A673 (cell line): ENCODE measurements at regions not wholly inside any gene's neighbourhood (a gene's known extent, or its start where the extent isn't known, plus 50 kb on each side); places are given as distances from the start of the nearest gene placed in this dataset.

Experiments
- BruUV-seq: library from RNA; stranded (reverse); fragments of 400-500 nt; replicated peaks from 2 replicates; lab custom pipeline; 2021; lab: Mats Ljungman, UMichigan
- CTCF ChIA-PET: fragments of 300-600 bp; sonication (Branson Sonifier 250); formaldehyde crosslinking; loops from one replicate; lab custom pipeline; 2022; ENCODE audit warnings: antibody characterized with exemption; lab: Charles Lee
- POLR2A ChIA-PET: fragments of 300-600 bp; sonication (Branson Sonifier 250); formaldehyde crosslinking; loops from one replicate; lab custom pipeline; 2022; ENCODE audit warnings: antibody characterized with exemption; ENCODE audit not compliant: low non-redundant PET; lab: Charles Lee
- DNase-seq: peaks from one replicate; pipeline ENCODE4 v3.0.0-alpha.2; 2015; ENCODE audit warnings: low spot score
- H3K27ac ChIP-seq: fragments of 200-600 bp; sonication (generic); 2 replicates; pipeline ENCODE4 v1.5.1; 2016; ENCODE audit warnings: mixed run types, low read depth, mild to moderate bottlenecking, mixed read lengths, antibody characterized with exemption, low read length; ENCODE audit not compliant: poor library complexity, severe bottlenecking
- H3K27me3 ChIP-seq: fragments of 200-600 bp; sonication (generic); replicated peaks from 2 replicates; pipeline ENCODE4 v1.6.1; 2017; ENCODE audit warnings: mixed run types, low read depth, mild to moderate bottlenecking, mixed read lengths, antibody characterized with exemption, low read length; ENCODE audit not compliant: insufficient read depth, poor library complexity
- H3K36me3 ChIP-seq: fragments of 200-600 bp; sonication (generic); 2 replicates; pipeline ENCODE4 v1.6.1; 2016; ENCODE audit warnings: mixed run types, mild to moderate bottlenecking, mixed read lengths, antibody characterized with exemption, low read length; ENCODE audit not compliant: insufficient read depth, poor library complexity, severe bottlenecking
- H3K4me1 ChIP-seq: fragments of 200-600 bp; sonication (generic); 2 replicates; pipeline ENCODE4 v1.6.1; 2017; ENCODE audit warnings: mixed run types, mild to moderate bottlenecking, mixed read lengths, antibody characterized with exemption, low read length; ENCODE audit not compliant: insufficient read depth, poor library complexity, severe bottlenecking
- H3K4me3 ChIP-seq: fragments of 200-600 bp; sonication (generic); 2 replicates; pipeline ENCODE4 v1.5.1; 2016; ENCODE audit warnings: low read depth, mixed run types, mild to moderate bottlenecking, mixed read lengths, low read length; ENCODE audit not compliant: poor library complexity, severe bottlenecking
- H3K9me3 ChIP-seq: fragments of 200-600 bp; sonication (generic); 2 replicates; pipeline ENCODE4 v1.6.1; 2016; ENCODE audit warnings: mixed run types, low read depth, mild to moderate bottlenecking, mixed read lengths, antibody characterized with exemption, low read length; ENCODE audit not compliant: poor library complexity, severe bottlenecking
- EZH2 ChIP-seq: fragments of 200-600 bp; sonication (generic); IDR thresholded peaks from 2 replicates; pipeline ENCODE4 v1.6.1; 2017; ENCODE audit warnings: borderline replicate concordance, low read depth, mild to moderate bottlenecking, mixed read lengths, antibody characterized with exemption, low read length; ENCODE audit not compliant: poor library complexity, severe bottlenecking
- intact Hi-C: fragments of 100-400 bp; cut with micrococcal nuclease; formaldehyde crosslinking; loops from one replicate; pipeline ENCODE4 v1.10.0; 2022; ENCODE audit not compliant: unreplicated experiment
- TF ChIP-seq, protein P1 (sequence below): fragments of 300-800, 200-600 bp; sonication (generic); conservative IDR thresholded peaks from 2 replicates; pipeline ENCODE4 v1.5.1; 2017; ENCODE audit warnings: low read depth, mild to moderate bottlenecking, antibody characterized with exemption, low read length, moderate library complexity, mixed read lengths

DNA sequence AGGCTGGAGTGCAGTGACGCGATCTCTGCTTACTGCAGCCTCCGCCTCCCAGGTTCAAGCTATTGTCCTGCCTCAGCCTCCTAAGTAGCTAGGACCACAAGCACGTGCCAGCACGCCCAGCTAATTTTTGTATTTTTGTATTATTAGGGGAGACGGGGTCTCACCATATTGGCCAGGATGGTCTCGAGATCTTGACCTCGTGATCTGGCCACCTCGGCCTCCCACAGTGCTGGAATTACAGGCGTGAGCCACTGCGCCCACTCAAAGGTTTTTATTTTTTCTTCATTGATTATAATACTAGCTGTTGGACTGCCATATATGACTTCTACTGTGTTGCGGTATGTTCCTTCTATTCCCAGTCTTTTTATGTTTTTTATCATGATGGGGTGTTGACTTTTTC is 569.7 kb upstream of the SLITRK6 start:
- CTCF ChIA-PET = no interaction called here
- no peak for TF ChIP-seq EZH2
- TF ChIP-seq, protein P1, sequence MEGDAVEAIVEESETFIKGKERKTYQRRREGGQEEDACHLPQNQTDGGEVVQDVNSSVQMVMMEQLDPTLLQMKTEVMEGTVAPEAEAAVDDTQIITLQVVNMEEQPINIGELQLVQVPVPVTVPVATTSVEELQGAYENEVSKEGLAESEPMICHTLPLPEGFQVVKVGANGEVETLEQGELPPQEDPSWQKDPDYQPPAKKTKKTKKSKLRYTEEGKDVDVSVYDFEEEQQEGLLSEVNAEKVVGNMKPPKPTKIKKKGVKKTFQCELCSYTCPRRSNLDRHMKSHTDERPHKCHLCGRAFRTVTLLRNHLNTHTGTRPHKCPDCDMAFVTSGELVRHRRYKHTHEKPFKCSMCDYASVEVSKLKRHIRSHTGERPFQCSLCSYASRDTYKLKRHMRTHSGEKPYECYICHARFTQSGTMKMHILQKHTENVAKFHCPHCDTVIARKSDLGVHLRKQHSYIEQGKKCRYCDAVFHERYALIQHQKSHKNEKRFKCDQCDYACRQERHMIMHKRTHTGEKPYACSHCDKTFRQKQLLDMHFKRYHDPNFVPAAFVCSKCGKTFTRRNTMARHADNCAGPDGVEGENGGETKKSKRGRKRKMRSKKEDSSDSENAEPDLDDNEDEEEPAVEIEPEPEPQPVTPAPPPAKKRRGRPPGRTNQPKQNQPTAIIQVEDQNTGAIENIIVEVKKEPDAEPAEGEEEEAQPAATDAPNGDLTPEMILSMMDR = no peak
- Histone ChIP-seq H3K27ac (no peak overlapping the region), H3K9me3 (no peaks in the 10 kb centered on the region), H3K4me1 (no peaks in the 10 kb centered on the region), H3K27me3 (no peaks in the 10 kb centered on the region), H3K36me3 (no peaks in the 10 kb centered on the region), H3K4me3 (no peak overlapping the region)
- DNase-seq = no peak
- intact Hi-C loops = no loop called here
- POLR2A ChIA-PET = no interaction called here
- no TSS peak for BruUV-seq

DNA sequence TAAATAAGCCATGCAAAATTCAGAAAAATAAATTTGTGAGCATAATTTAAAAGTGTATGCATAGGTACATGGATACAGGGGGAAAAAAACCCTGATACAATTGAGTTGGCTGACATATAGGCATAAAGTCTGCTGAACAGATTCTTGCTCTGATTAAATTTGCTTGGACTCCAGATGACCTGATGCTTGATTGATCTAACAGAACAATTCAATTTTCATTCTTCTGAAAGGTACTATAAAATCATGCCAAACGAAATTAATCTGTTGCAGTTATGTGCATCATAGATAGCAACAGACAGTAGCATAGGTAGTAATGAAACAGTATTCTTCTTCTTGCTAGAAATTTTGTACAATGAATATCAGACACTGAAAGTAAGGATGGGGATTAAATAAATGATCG is 578.2 kb upstream of the SLITRK6 start:
- H3K9me3 ChIP-seq = no peaks in the 10 kb centered on the region
- no peak for DNase-seq
- TF ChIP-seq, protein P1 = no peak
- no peak for TF ChIP-seq EZH2
- no peaks in the 10 kb centered on the region for H3K36me3 ChIP-seq
- POLR2A ChIA-PET = no interaction called here
- H3K4me3 ChIP-seq = no peak overlapping the region
- intact Hi-C loops = no loop called here
- CTCF ChIA-PET = no interaction called here
- H3K27me3 ChIP-seq = no peaks in the 10 kb centered on the region
- no TSS peak for BruUV-seq
- H3K4me1 ChIP-seq = no peaks in the 10 kb centered on the region
- H3K27ac ChIP-seq = no peak overlapping the region

DNA sequence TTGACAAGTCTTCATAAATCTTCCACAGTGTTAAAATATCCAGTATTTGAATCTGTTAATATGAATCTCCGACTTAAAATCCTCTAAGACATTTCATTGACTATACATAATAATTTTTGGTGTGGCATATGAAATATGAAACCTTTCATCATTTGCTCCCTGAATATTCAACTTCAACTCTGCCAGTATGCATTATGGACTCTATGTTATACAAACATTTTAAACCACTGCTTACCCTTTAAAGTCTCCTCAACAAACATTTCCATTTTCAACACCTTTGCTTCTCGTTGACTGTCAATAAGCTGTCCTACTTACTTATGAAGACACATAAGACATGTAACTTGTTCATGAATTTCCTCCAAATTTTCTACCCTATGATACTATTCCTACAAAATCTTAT is 579.4 kb upstream of the SLITRK6 start:
- intact Hi-C loops = no loop called here
- Histone ChIP-seq H3K9me3 (no peaks in the 10 kb centered on the region), H3K36me3 (no peaks in the 10 kb centered on the region), H3K27me3 (no peaks in the 10 kb centered on the region), H3K4me1 (no peaks in the 10 kb centered on the region), H3K27ac (no peak overlapping the region), H3K4me3 (no peak overlapping the region)
- ChIA-PET CTCF (no interaction called here), POLR2A (no interaction called here)
- no peak for DNase-seq
- BruUV-seq = no TSS peak
- TF ChIP-seq, protein P1 = no peak
- TF ChIP-seq EZH2 = no peak
